ENCODE measurements at regions not wholly inside any gene's neighbourhood (a gene's known extent, or its start where the extent isn't known, plus 50 kb on each side); places are given as distances from the start of the nearest gene placed in this dataset.

DNA sequence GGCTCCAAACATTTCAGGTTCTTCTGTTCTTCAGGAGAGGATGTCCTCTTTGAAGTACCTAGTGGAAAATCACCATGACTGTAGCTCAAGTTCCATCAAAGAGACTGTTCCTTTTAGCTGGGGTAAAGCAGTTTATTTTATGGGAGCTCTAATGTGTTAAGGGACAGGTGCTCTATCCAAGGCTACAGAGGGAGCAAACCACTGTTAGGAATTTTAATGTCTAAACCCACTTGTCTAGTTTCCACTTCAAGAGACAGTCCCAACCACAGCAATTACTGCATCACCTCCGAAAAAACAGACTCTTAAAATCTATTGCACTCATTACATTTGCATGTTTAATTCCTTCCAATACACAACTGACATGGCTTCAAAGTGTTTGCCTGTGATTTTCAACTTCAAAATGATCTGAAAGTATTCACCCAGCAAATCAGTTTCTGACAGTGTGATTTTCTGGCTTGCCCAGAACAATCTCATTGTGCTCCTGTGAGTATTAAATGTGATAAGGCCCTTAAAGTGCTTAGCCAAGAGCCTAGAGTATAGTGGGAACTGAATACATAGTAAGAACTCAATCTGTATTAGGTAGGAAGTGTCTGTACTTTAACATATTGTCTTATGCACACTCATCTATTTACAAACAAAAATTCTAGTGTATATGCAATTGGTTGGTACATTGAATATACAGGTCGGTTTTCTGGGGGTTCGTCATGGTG is 266.5 kb upstream of the CCDC54 start:
- TF ChIP-seq, protein P1, sequence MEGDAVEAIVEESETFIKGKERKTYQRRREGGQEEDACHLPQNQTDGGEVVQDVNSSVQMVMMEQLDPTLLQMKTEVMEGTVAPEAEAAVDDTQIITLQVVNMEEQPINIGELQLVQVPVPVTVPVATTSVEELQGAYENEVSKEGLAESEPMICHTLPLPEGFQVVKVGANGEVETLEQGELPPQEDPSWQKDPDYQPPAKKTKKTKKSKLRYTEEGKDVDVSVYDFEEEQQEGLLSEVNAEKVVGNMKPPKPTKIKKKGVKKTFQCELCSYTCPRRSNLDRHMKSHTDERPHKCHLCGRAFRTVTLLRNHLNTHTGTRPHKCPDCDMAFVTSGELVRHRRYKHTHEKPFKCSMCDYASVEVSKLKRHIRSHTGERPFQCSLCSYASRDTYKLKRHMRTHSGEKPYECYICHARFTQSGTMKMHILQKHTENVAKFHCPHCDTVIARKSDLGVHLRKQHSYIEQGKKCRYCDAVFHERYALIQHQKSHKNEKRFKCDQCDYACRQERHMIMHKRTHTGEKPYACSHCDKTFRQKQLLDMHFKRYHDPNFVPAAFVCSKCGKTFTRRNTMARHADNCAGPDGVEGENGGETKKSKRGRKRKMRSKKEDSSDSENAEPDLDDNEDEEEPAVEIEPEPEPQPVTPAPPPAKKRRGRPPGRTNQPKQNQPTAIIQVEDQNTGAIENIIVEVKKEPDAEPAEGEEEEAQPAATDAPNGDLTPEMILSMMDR (conservative IDR thresholded peaks at IDR 0.05) = no peak
- Histone ChIP-seq H3K9ac (ENCODE audit: extremely low read depth, low read length, poor library complexity, severe bottlenecking) (no peak overlapping the region), H3K27me3 (ENCODE audit: control insufficient read depth, insufficient read depth, low read length, poor library complexity, severe bottlenecking) (no peaks in the 10 kb centered on the region), H3K27ac (ENCODE audit: low read depth, low read length) (no peak overlapping the region), H3K4me3 (ENCODE audit: low read length) (no peak overlapping the region), H3K36me3 (ENCODE audit: control insufficient read depth, insufficient read depth, low read length) (no peaks in the 10 kb centered on the region), H3K9me3 (ENCODE audit: control insufficient read depth, low read length) (no peaks in the 10 kb centered on the region), H3K4me1 (ENCODE audit: control insufficient read depth, insufficient read depth, low read length) (peaks cover 3% of the 10 kb centered on the region)
- Mint-ChIP-seq H3K27me3 (ENCODE audit: insufficient read depth) (no peaks in the 10 kb centered on the region), H3K4me3 (no peak overlapping the region), H3K36me3 (ENCODE audit: low read depth) (no peaks in the 10 kb centered on the region), H3K27ac (no peak overlapping the region), H3K9me3 (peaks cover 6% of the 10 kb centered on the region), H3K4me1 (peaks cover 3% of the 10 kb centered on the region)
- no peak for DNase-seq
- WGBS, 2 experiments (ENCODE audit: insufficient coverage in 1 of 2, insufficient read length in 1 of 2) = 86 to 90% methylated on average over 1 to 3 of the region's 3 CpGs

DNA sequence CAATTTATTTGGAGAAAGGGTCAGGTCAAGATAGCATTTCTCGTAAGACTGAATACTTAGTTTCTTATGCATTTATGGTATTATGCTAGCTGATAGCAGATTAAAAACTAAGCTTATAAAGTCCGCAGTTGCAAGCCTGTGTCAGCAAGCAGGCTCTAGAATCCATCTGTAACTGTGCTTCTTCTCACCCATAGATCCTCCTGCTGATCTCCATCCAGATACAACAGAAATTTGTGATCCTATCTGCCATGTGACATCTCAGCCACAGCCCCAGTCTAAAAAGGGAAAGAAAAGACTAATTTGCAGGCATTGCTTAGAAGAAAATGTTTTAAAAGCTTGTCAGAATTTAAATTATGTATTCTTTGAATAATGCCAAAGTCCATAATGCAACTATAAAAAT is 265.4 kb upstream of the CCDC54 start:
- H3K4me3 ChIP-seq (ENCODE audit: low read length) = no peak overlapping the region
- no peaks in the 10 kb centered on the region for H3K27me3 Mint-ChIP-seq (ENCODE audit: insufficient read depth)
- H3K27ac Mint-ChIP-seq = no peak overlapping the region
- peaks cover 1% of the 10 kb centered on the region for H3K36me3 Mint-ChIP-seq (ENCODE audit: low read depth)
- H3K36me3 ChIP-seq (ENCODE audit: control insufficient read depth, insufficient read depth, low read length) = no peaks in the 10 kb centered on the region
- no peak for DNase-seq
- no peaks in the 10 kb centered on the region for H3K27me3 ChIP-seq (ENCODE audit: control insufficient read depth, insufficient read depth, low read length, poor library complexity, severe bottlenecking)
- H3K4me1 Mint-ChIP-seq = peaks cover 3% of the 10 kb centered on the region
- no peaks in the 10 kb centered on the region for H3K9me3 ChIP-seq (ENCODE audit: control insufficient read depth, low read length)
- TF ChIP-seq, protein P1 (conservative IDR thresholded peaks at IDR 0.05) = no peak
- no peak overlapping the region for H3K9ac ChIP-seq (ENCODE audit: extremely low read depth, low read length, poor library complexity, severe bottlenecking)
- no peak overlapping the region for H3K4me3 Mint-ChIP-seq
- H3K4me1 ChIP-seq (ENCODE audit: control insufficient read depth, insufficient read depth, low read length) = peaks cover 3% of the 10 kb centered on the region
- peaks cover 10% of the 10 kb centered on the region for H3K9me3 Mint-ChIP-seq
- no peak overlapping the region for H3K27ac ChIP-seq (ENCODE audit: low read depth, low read length)
- 88 to 89% methylated on average over 1 to 2 of the region's 2 CpGs for WGBS, 2 experiments (ENCODE audit: insufficient coverage in 1 of 2, insufficient read length in 1 of 2)

DNA sequence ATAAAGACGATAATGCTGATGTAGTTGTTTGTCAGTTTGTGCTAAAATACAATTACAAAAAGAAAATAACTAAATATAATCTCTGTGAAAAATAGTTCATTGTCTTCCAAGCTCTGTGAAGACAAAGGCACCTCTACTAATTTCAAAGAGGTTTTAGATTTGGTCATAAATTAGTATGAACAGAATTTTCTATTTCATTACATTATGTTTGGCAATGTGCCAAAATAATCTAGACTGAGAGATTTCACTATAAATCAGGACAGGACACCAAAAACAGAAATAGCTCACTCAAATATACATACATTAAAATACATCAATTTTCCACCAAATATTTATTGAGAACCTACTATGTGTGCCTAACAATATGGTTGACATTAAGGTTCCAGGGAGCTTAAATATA is 264.9 kb upstream of the CCDC54 start:
- H3K4me1 Mint-ChIP-seq = peaks cover 3% of the 10 kb centered on the region
- H3K9me3 Mint-ChIP-seq = peaks cover 10% of the 10 kb centered on the region
- Histone ChIP-seq H3K27me3 (ENCODE audit: control insufficient read depth, insufficient read depth, low read length, poor library complexity, severe bottlenecking) (no peaks in the 10 kb centered on the region), H3K9me3 (ENCODE audit: control insufficient read depth, low read length) (no peaks in the 10 kb centered on the region), H3K4me1 (ENCODE audit: control insufficient read depth, insufficient read depth, low read length) (peaks cover 3% of the 10 kb centered on the region), H3K4me3 (ENCODE audit: low read length) (no peak overlapping the region), H3K36me3 (ENCODE audit: control insufficient read depth, insufficient read depth, low read length) (no peaks in the 10 kb centered on the region), H3K9ac (ENCODE audit: extremely low read depth, low read length, poor library complexity, severe bottlenecking) (no peak overlapping the region), H3K27ac (ENCODE audit: low read depth, low read length) (no peak overlapping the region)
- H3K27ac Mint-ChIP-seq = no peak overlapping the region
- TF ChIP-seq, protein P1 (conservative IDR thresholded peaks at IDR 0.05) = no peak
- no CpG with 5 or more reads among the region's 1 CpG for WGBS, 2 experiments (ENCODE audit: insufficient coverage in 1 of 2, insufficient read length in 1 of 2)
- DNase-seq = no peak
- no peaks in the 10 kb centered on the region for H3K27me3 Mint-ChIP-seq (ENCODE audit: insufficient read depth)
- H3K4me3 Mint-ChIP-seq = no peak overlapping the region
- peaks cover 1% of the 10 kb centered on the region for H3K36me3 Mint-ChIP-seq (ENCODE audit: low read depth)

All from endodermal cell (in vitro differentiated cells).